K562 (cell line): ENCODE measurements at regions not wholly inside any gene's neighbourhood (a gene's known extent, or its start where the extent isn't known, plus 50 kb on each side); places are given as distances from the start of the nearest gene placed in this dataset.

Experiments used
- ATAC-seq: fragments of 200-7000 bp; cut with Tn5 transposase; 3 replicates; pipeline ENCODE4 v1.9.1; 2020; ENCODE audit warnings: moderate library complexity
- BruUV-seq: library from RNA; stranded (reverse); fragments of 400-500 nt; replicated peaks from 2 replicates; lab custom pipeline; 2021; lab: Mats Ljungman, UMichigan
- CTCF ChIA-PET: fragments of 300-600 bp; formaldehyde crosslinking; extraction: SDS; loops from one replicate; lab custom pipeline; 2021; ENCODE audit warnings: low intra/inter-chr PET ratio; lab: Yijun Ruan, JAX
- POLR2A ChIA-PET: fragments of 300-600, 350-650 bp; sonication (Branson Sonifier 250); formaldehyde crosslinking; extraction: SDS; loops from one replicate; lab custom pipeline; 2021; ENCODE audit warnings: antibody characterized with exemption, inconsistent platforms; lab: Yijun Ruan, JAX
- DNase-seq, 4 experiments: peaks; one replicate each; pipeline versions ENCODE4 v3.0.0 to v3.0.0-alpha.2; 2011 to 2018; ENCODE audit warnings: low spot score in 3 of 4, mixed read lengths in 3 of 4; ENCODE audit errors: extremely low read depth in 1 of 4
- FAIRE-seq: peaks from 2 replicates; lab custom pipeline; 2011; peaks lifted over from hg19 to GRCh38; lab: Jason Lieb, UNC
- H2AFZ ChIP-seq: 2 replicates; pipeline ENCODE4 v1.6.0; 2011; ENCODE audit warnings: low read depth, low read length, control low read depth, inconsistent platforms
- H3K27ac ChIP-seq: fragments of 200-600 bp; 3 replicates; pipeline ENCODE4 v1.8.0; 2011; ENCODE audit warnings: low read depth, mild to moderate bottlenecking, control low read depth, inconsistent platforms, low read length, moderate library complexity, mixed read lengths; ENCODE audit errors: extremely low read depth
- H3K27me3 ChIP-seq, 2 experiments: fragments of 300-600 bp in 1 of 2; 2 replicates in 1 of 2; 3 replicates in 1 of 2; pipeline versions ENCODE4 v1.6.0 to v1.8.0; 2011; ENCODE audit warnings: inconsistent platforms in 2 of 2, low read length in 2 of 2, mild to moderate bottlenecking in 1 of 2, mixed read lengths in 1 of 2, moderate library complexity in 1 of 2; ENCODE audit not compliant: control insufficient read depth in 2 of 2, insufficient read depth in 2 of 2
- H3K36me3 ChIP-seq: fragments of 300-600 bp; 3 replicates; pipeline ENCODE4 v1.8.0; 2011; ENCODE audit warnings: mild to moderate bottlenecking, low read length, inconsistent platforms; ENCODE audit not compliant: control insufficient read depth, insufficient read depth
- H3K4me1 ChIP-seq, 2 experiments: fragments of 200-600 bp in 1 of 2; replicated peaks in 1 of 2; 2 replicates in 1 of 2; 3 replicates in 1 of 2; pipeline versions ENCODE4 v1.5.1 to v1.8.0; 2011; ENCODE audit warnings: inconsistent platforms in 2 of 2, low read length in 2 of 2, mild to moderate bottlenecking in 1 of 2, mixed read lengths in 1 of 2, moderate library complexity in 1 of 2; ENCODE audit not compliant: control insufficient read depth in 2 of 2, insufficient read depth in 2 of 2
- H3K4me2 ChIP-seq: 2 replicates; pipeline ENCODE4 v1.6.1; 2011; ENCODE audit warnings: low read length, control low read depth, inconsistent platforms, mixed read lengths; ENCODE audit not compliant: insufficient read depth
- H3K4me3 ChIP-seq: fragments of 200-600 bp; sonication (generic), shearing (Covaris generic); 2 replicates; pipeline ENCODE4 v1.5.1; 2016; ENCODE audit warnings: control low read depth, inconsistent platforms
- H3K79me2 ChIP-seq: fragments of 200-600 bp; 3 replicates; pipeline ENCODE4 v1.8.0; 2011; ENCODE audit warnings: low read length, inconsistent platforms; ENCODE audit not compliant: control insufficient read depth, insufficient read depth
- H3K9ac ChIP-seq, 2 experiments: 2 replicates each; pipeline versions ENCODE4 v1.6.0 to v1.6.1; 2011; ENCODE audit warnings: low read depth in 2 of 2, low read length in 2 of 2, control low read depth in 1 of 2, inconsistent platforms in 1 of 2, mild to moderate bottlenecking in 1 of 2, mixed read lengths in 1 of 2; ENCODE audit not compliant: insufficient read depth in 1 of 2
- H3K9me1 ChIP-seq: one replicate; pipeline ENCODE4 v1.6.0; 2011; ENCODE audit warnings: inconsistent platforms, mild to moderate bottlenecking, low read length, moderate library complexity; ENCODE audit not compliant: control insufficient read depth, insufficient read depth
- H3K9me3 ChIP-seq: replicated peaks from 2 replicates; pipeline ENCODE4 v1.5.1; 2011; ENCODE audit warnings: low read depth, low read length, inconsistent platforms; ENCODE audit not compliant: control insufficient read depth, insufficient read depth
- H4K20me1 ChIP-seq: replicated peaks from 2 replicates; pipeline ENCODE4 v1.6.1; 2011; ENCODE audit warnings: low read length, inconsistent platforms, mixed read lengths; ENCODE audit not compliant: control insufficient read depth, insufficient read depth
- MITF ChIP-seq: IDR thresholded peaks from 2 replicates; pipeline ENCODE4 v1.6.1; 2014; ENCODE audit warnings: antibody characterized with exemption
- SIRT6 ChIP-seq: IDR thresholded peaks from one replicate; pipeline ENCODE4 v1.6.1; 2012; ENCODE audit warnings: low read depth, mild to moderate bottlenecking, control low read depth, inconsistent platforms, low read length, moderate library complexity
- ZNF253 ChIP-seq: fragments of 250-450 bp; sonication (Bioruptor Pico); conservative IDR thresholded peaks from 2 replicates; pipeline ENCODE4 v1.6.1; 2021; ENCODE audit warnings: mild to moderate bottlenecking
- ZNF263 ChIP-seq: sonication (generic); formaldehyde crosslinking; IDR thresholded peaks from 2 replicates; pipeline ENCODE4 v1.8.0; 2022; ENCODE audit warnings: mild to moderate bottlenecking, missing genetic modification reagents, borderline replicate concordance
- ZNF316 ChIP-seq: fragments of 450-650 bp; IDR thresholded peaks from 2 replicates; pipeline ENCODE4 v1.6.1; 2016
- WGBS: fragments of 100-300 bp; shearing (Covaris generic); methylation state at CpG from one replicate; pipeline ENCODE4 v1.1.6; 2016; ENCODE audit warnings: low coverage, mixed read lengths; ENCODE audit not compliant: insufficient coverage; ENCODE audit errors: missing lambda C conversion rate; 5-methylcytosine and 5-hydroxymethylcytosine counted together
- in situ Hi-C: fragments of 300-500 bp; cut with MboI; formaldehyde crosslinking; loops from 4 replicates; pipeline ENCODE4 v1.15.0; 2018; ENCODE audit warnings: inconsistent platforms, mixed read lengths
- intact Hi-C: fragments of 100-400 bp; cut with micrococcal nuclease; formaldehyde crosslinking; loops from 2 replicates; pipeline ENCODE4 v1.14.2; 2022
- TF ChIP-seq, protein P1 (sequence below), 2 experiments: fragments of 450-650 bp in 1 of 2; sonication (generic) in 1 of 2; formaldehyde crosslinking in 1 of 2; IDR thresholded peaks in 1 of 2; conservative IDR thresholded peaks in 1 of 2; 2 replicates each; pipeline versions ENCODE4 v1.6.1 to v1.8.1; 2016 to 2023; ENCODE audit warnings: mild to moderate bottlenecking in 2 of 2, moderate library complexity in 2 of 2, inconsistent platforms in 1 of 2, missing genetic modification reagents in 1 of 2

DNA sequence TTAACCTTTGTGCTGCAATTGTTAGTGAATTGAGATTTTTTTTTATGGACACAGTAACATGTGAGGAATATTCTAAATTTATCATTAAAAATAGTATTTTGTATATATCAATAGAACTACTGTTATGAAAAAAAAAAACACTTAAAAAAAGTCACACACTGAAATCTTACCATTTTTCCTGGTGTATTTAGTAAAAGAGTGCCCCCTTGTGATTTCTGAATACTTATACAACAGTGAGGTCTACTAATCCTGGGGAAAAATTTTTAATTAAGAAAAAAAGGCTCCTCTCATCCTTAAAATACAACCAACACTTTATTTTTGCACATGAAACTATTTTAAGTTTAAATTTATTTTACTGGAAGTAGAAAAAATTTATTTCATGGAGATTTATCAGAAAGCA, 56.4 kb upstream of the SPOCK3 start (continued):
- TF ChIP-seq ZNF263 (CRISPR knock-in tag): no peak
- TF ChIP-seq, protein P1, sequence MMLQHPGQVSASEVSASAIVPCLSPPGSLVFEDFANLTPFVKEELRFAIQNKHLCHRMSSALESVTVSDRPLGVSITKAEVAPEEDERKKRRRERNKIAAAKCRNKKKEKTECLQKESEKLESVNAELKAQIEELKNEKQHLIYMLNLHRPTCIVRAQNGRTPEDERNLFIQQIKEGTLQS (IDR thresholded peaks at IDR 0.05): no peak
- TF ChIP-seq, protein P1 (CRISPR knock-in tag; conservative IDR thresholded peaks at IDR 0.05): no peak

GRCh38 chr4:167308876-167309275, 74.6 kb upstream of the SPOCK3 start:
- Histone ChIP-seq H3K27ac (no peak overlapping the region), H3K27me3 (no peaks in the 10 kb centered on the region), H2AFZ (no peak overlapping the region), H3K4me3 (no peak overlapping the region), H3K4me1 (no peaks in the 10 kb centered on the region), H3K36me3 (no peaks in the 10 kb centered on the region), H4K20me1 (no peaks in the 10 kb centered on the region), H3K9me3 (no peaks in the 10 kb centered on the region), H3K9me1 (no peaks in the 10 kb centered on the region), H3K79me2 (no peaks in the 10 kb centered on the region), H3K4me2 (no peak overlapping the region), H3K9ac (no peak overlapping the region)
- intact Hi-C loops: no loop called here
- ChIA-PET POLR2A (no interaction called here), CTCF (no interaction called here)
- no peak for TF ChIP-seq ZNF253 (CRISPR knock-in tag)
- TF ChIP-seq ZNF316: 0 out of 2 replicates have a peak, but pooled peaks have one; percentile 4
- TF ChIP-seq SIRT6: no peak
- no peak for TF ChIP-seq MITF
- FAIRE-seq: no peak
- WGBS: 3% methylated on average over 2 of the region's 2 CpGs
- no peak for ATAC-seq
- BruUV-seq: no TSS peak
- no peak for DNase-seq
- in situ Hi-C loops: no loop called here
